B cell (primary cell): ENCODE measurements at regions not wholly inside any gene's neighbourhood (a gene's known extent, or its start where the extent isn't known, plus 50 kb on each side); places are given as distances from the start of the nearest gene placed in this dataset.
"Not testable (repeated sequence)": the region's sequence is repeated elsewhere in the genome, so short reads cannot be mapped to it uniquely, and the experiment has no call there.

Experiments used
- ATAC-seq: fragments of 200-7000 bp; cut with Tn5 transposase; one replicate; pipeline ENCODE4 v1.10.0; 2021; ENCODE audit warnings: low read depth, mild to moderate bottlenecking, moderate number of reproducible peaks, moderate library complexity
- CTCF ChIA-PET: fragments of 350-600 bp; sonication (Branson Sonifier 250); formaldehyde crosslinking; loops from one replicate; lab custom pipeline; 2021; ENCODE audit warnings: antibody characterized with exemption, inconsistent platforms; lab: Charles Lee
- POLR2A ChIA-PET: fragments of 350-600 bp; sonication (Branson Sonifier 250); formaldehyde crosslinking; loops from one replicate; lab custom pipeline; 2021; ENCODE audit warnings: antibody characterized with exemption; lab: Charles Lee
- DNase-seq: peaks from one replicate; pipeline ENCODE4 v3.0.0; 2013
- H2AFZ ChIP-seq: 2 replicates; pipeline ENCODE4 v1.6.1; 2012; ENCODE audit warnings: mild to moderate bottlenecking, low read depth, low read length; ENCODE audit not compliant: insufficient read depth, poor library complexity, severe bottlenecking
- H3K27ac ChIP-seq, 2 donors: 1 replicate in 1 of 2; 2 replicates in 1 of 2; pipeline ENCODE4 v1.5.1; 2012 to 2013; ENCODE audit warnings: low read length in 2 of 2, mild to moderate bottlenecking in 2 of 2, moderate library complexity in 1 of 2
- H3K27me3 ChIP-seq, 4 experiments: fragments of 200-600 bp in 1 of 4; sonication (generic) in 1 of 4; replicated peaks in 1 of 4; 1 replicate in 2 of 4; 2 replicates in 2 of 4; pipeline versions ENCODE4 v1.6.1 to v1.7.0; 2013 to 2016; ENCODE audit warnings: low read length in 3 of 4, mild to moderate bottlenecking in 2 of 4, mixed read lengths in 1 of 4, moderate library complexity in 1 of 4; ENCODE audit not compliant: insufficient read depth in 4 of 4, control insufficient read depth in 3 of 4; ENCODE audit errors: control extremely low read depth in 1 of 4
- H3K36me3 ChIP-seq, 2 experiments: replicated peaks in 1 of 2; 1 replicate in 1 of 2; 2 replicates in 1 of 2; pipeline versions ENCODE4 v1.6.1 to v1.7.1; 2013; ENCODE audit warnings: low read length in 1 of 2; ENCODE audit not compliant: insufficient read depth in 2 of 2, control insufficient read depth in 1 of 2; ENCODE audit errors: control extremely low read depth in 1 of 2, extremely low read depth in 1 of 2
- H3K4me1 ChIP-seq, 2 donors: fragments of 200-600 bp in 1 of 2; sonication (generic) in 1 of 2; 1 replicate in 1 of 2; 2 replicates in 1 of 2; pipeline versions ENCODE4 v1.5.1 to v1.6.1; 2013 to 2017; ENCODE audit warnings: low read length in 2 of 2; ENCODE audit not compliant: control insufficient read depth in 2 of 2, insufficient read depth in 2 of 2
- H3K4me2 ChIP-seq: replicated peaks from 2 replicates; pipeline ENCODE3; 2012; ENCODE audit warnings: mild to moderate bottlenecking, low read depth, low read length; ENCODE audit not compliant: poor library complexity, severe bottlenecking
- H3K4me3 ChIP-seq, 5 experiments: fragments of 200-600 bp in 1 of 5; sonication (generic) in 1 of 5; 1 replicate in 3 of 5; 2 replicates in 2 of 5; pipeline versions ENCODE4 v1.5.1 to v1.7.0; 2011 to 2016; ENCODE audit warnings: low read length in 4 of 5, mild to moderate bottlenecking in 4 of 5, low read depth in 2 of 5, control low read depth in 1 of 5, moderate library complexity in 1 of 5; ENCODE audit not compliant: insufficient read depth in 1 of 5; ENCODE audit errors: control extremely low read depth in 1 of 5, extremely low read depth in 1 of 5
- H3K79me2 ChIP-seq: fragments of 200-600 bp; sonication (generic); one replicate; pipeline ENCODE4 v1.6.0; 2016; ENCODE audit warnings: low read length; ENCODE audit not compliant: control insufficient read depth, insufficient read depth
- H3K9ac ChIP-seq: fragments of 200-600 bp; sonication (generic); 2 replicates; pipeline ENCODE4 v1.6.1; 2017; ENCODE audit warnings: mild to moderate bottlenecking, low read length, moderate library complexity
- H3K9me3 ChIP-seq, 3 donors: one replicate each; pipeline versions ENCODE4 v1.6.1 to v1.7.1; 2013; ENCODE audit warnings: low read length in 2 of 3; ENCODE audit not compliant: control insufficient read depth in 2 of 3, insufficient read depth in 1 of 3; ENCODE audit errors: control extremely low read depth in 1 of 3
- H4K20me1 ChIP-seq: 2 replicates; pipeline ENCODE4 v1.6.0; 2012; ENCODE audit warnings: mild to moderate bottlenecking, low read length; ENCODE audit not compliant: insufficient read depth, control insufficient read depth, poor library complexity, severe bottlenecking
- H3K27ac Mint-ChIP-seq: one replicate; pipeline ENCODE4 v1.8.0; 2021; ENCODE audit warnings: mixed read lengths
- H3K27me3 Mint-ChIP-seq: one replicate; pipeline ENCODE4 v1.8.0; 2021; ENCODE audit warnings: mixed read lengths
- H3K4me1 Mint-ChIP-seq: one replicate; pipeline ENCODE4 v1.8.0; 2021; ENCODE audit warnings: mixed read lengths
- H3K4me3 Mint-ChIP-seq: one replicate; pipeline ENCODE4 v1.8.0; 2021; ENCODE audit warnings: mixed read lengths
- H3K9me3 Mint-ChIP-seq: one replicate; pipeline ENCODE4 v1.8.0; 2022; ENCODE audit warnings: mixed read lengths; ENCODE audit not compliant: insufficient read depth
- CTCF ChIP-seq: fragments of 200-600 bp; IDR thresholded peaks from one replicate; pipeline ENCODE4 v1.8.0; 2022; ENCODE audit warnings: antibody characterized with exemption, mild to moderate bottlenecking
- EZH2 ChIP-seq: IDR thresholded peaks from 2 replicates; pipeline ENCODE4 v1.6.1; 2012; ENCODE audit warnings: borderline replicate concordance, low read depth, mild to moderate bottlenecking, moderate library complexity, low read length; ENCODE audit not compliant: insufficient read depth, poor library complexity, severe bottlenecking
- WGBS: methylation state at CpG from one replicate; pipeline ENCODE4 v1.1.5; 2013; ENCODE audit warnings: missing lambda C conversion rate; ENCODE audit not compliant: insufficient coverage; 5-methylcytosine and 5-hydroxymethylcytosine counted together
- intact Hi-C: fragments of 100-400 bp; cut with micrococcal nuclease; formaldehyde crosslinking; loops from one replicate; pipeline ENCODE4 v1.10.0; 2022

DNA sequence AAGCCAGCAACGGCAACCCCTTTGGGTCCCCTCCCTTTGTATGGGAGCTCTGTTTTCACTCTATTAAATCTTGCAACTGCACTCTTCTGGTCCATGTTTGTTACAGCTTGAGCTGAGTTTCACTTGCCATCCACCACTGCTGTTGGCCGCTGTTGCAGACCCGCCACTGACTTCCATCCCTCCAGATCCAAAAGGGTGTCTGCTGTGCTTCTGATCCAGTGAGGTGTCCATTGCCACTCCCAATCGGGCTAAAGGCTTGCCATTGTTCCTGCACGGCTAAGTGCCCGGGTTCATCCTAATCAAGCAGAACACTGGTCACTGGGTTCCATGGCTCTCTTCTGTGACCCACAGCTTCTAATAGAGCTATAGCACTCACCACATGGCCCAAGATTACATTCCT is 615.1 kb downstream of the CETN3 start:
- not testable (repeated sequence) for H3K4me1 Mint-ChIP-seq

DNA sequence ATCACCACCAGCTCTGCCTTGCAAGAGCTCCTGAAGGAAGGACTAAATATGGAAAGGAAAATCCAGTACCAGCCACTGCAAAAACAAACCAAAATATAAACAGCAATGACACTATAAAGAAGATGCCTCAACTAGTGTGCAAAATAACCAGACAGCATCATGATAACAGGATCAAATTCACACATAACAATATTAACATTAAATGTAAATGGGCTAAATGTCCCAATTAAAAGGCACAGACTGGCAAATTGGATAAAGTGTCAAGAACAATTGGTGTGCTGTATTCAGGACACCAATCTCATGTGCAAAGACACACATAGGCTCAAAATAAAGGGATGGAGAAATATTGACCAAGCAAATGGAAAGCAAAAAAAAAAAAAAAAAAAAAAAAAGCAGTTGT is 629.8 kb downstream of the CETN3 start:
- H3K4me3 ChIP-seq, H2AFZ ChIP-seq, H3K4me1 Mint-ChIP-seq, ATAC-seq, intact Hi-C loops, H3K36me3 ChIP-seq, H3K9ac ChIP-seq, H3K4me1 ChIP-seq, DNase-seq, CTCF ChIA-PET, H3K27me3 Mint-ChIP-seq, H4K20me1 ChIP-seq, H3K27ac ChIP-seq, H3K27me3 ChIP-seq, H3K4me3 Mint-ChIP-seq, H3K79me2 ChIP-seq, H3K27ac Mint-ChIP-seq, H3K4me2 ChIP-seq: not testable (repeated sequence)
- peaks cover 33% of the 10 kb centered on the region for H3K9me3 Mint-ChIP-seq
- POLR2A ChIA-PET: interaction anchor here (0.7 kb wide), 1 partner anchor 703 kb away, joined by 8 read pairs; no protein-coding TSS in a partner anchor
- peaks cover 0 to 38% (median 12%) of the 10 kb centered on the region in 3 donors for H3K9me3 ChIP-seq

More for the DNA sequence above, 615.1 kb downstream of the CETN3 start:
- peaks cover 0 to 17% (median 14%) of the 10 kb centered on the region in 3 donors for H3K9me3 ChIP-seq
- H4K20me1 ChIP-seq, CTCF ChIA-PET, POLR2A ChIA-PET, H3K36me3 ChIP-seq, H3K27me3 ChIP-seq, H3K27me3 Mint-ChIP-seq, H2AFZ ChIP-seq, H3K27ac ChIP-seq, ATAC-seq, H3K4me3 ChIP-seq, DNase-seq, H3K4me3 Mint-ChIP-seq, H3K79me2 ChIP-seq, H3K4me2 ChIP-seq, H3K27ac Mint-ChIP-seq, H3K9ac ChIP-seq, H3K4me1 ChIP-seq, intact Hi-C loops: not testable (repeated sequence)
- WGBS: 95% methylated on average over 6 of the region's 6 CpGs
- H3K9me3 Mint-ChIP-seq: peaks cover 14% of the 10 kb centered on the region

- H3K27me3 ChIP-seq: no peaks in the 10 kb centered on the region
- peaks cover 0 to 38% (median 12%) of the 10 kb centered on the region in 3 donors for H3K9me3 ChIP-seq
- WGBS: 96% methylated on average over 13 of the region's 13 CpGs
- DNase-seq: no peak
- H2AFZ ChIP-seq: no peak overlapping the region
- H3K4me1 Mint-ChIP-seq: no peaks in the 10 kb centered on the region
- CTCF ChIA-PET: no interaction called here
- H3K36me3 ChIP-seq: no peaks in the 10 kb centered on the region
- H3K27ac ChIP-seq: no peak overlapping the region
- H3K4me1 ChIP-seq: no peaks in the 10 kb centered on the region
- no peaks in the 10 kb centered on the region for H4K20me1 ChIP-seq
- peaks cover 33% of the 10 kb centered on the region for H3K9me3 Mint-ChIP-seq
- no peaks in the 10 kb centered on the region for H3K27me3 Mint-ChIP-seq
- no peak overlapping the region for H3K4me3 Mint-ChIP-seq
- H3K4me2 ChIP-seq: no peak overlapping the region
- no peak for ATAC-seq
- H3K4me3 ChIP-seq: no peak overlapping the region
- intact Hi-C loops: no loop called here
- TF ChIP-seq CTCF (no peak), EZH2 (no peak)
- POLR2A ChIA-PET: no interaction called here
- H3K79me2 ChIP-seq: no peaks in the 10 kb centered on the region
- H3K9ac ChIP-seq: no peak overlapping the region
- H3K27ac Mint-ChIP-seq: no peak overlapping the region
Measured at GRCh38 chr5:89777758-89778157, 631.8 kb downstream of the CETN3 start.
